IMR-90 (cell line): ENCODE measurements at regions not wholly inside any gene's neighbourhood (a gene's known extent, or its start where the extent isn't known, plus 50 kb on each side); places are given as distances from the start of the nearest gene placed in this dataset.

ENCODE experiments used
- ATAC-seq: fragments of 200-7000 bp; cut with Tn5 transposase; 2 replicates; pipeline ENCODE4 v1.9.1; 2020; ENCODE audit warnings: low read depth, mild to moderate bottlenecking, moderate library complexity
- BruUV-seq: library from RNA; stranded (reverse); fragments of 400-500 nt; replicated peaks from 2 replicates; lab custom pipeline; 2021; lab: Mats Ljungman, UMichigan
- CTCF ChIA-PET: fragments of 300-600 bp; formaldehyde crosslinking; extraction: SDS; loops from one replicate; lab custom pipeline; 2021; ENCODE audit warnings: antibody characterized with exemption; lab: Yijun Ruan, JAX
- POLR2A ChIA-PET: fragments of 300-600 bp; sonication (Branson Sonifier 250); formaldehyde crosslinking; loops from one replicate; lab custom pipeline; 2022; ENCODE audit warnings: antibody characterized with exemption; ENCODE audit not compliant: unreplicated experiment; lab: Charles Lee
- DNase-seq: peaks from one replicate; pipeline ENCODE4 v3.0.0; 2013
- H2AFZ ChIP-seq: replicated peaks from 2 replicates; pipeline ENCODE3; 2013; ENCODE audit warnings: low read length, mild to moderate bottlenecking; ENCODE audit not compliant: poor library complexity
- H2AK5ac ChIP-seq: 2 replicates; pipeline ENCODE4 v1.6.1; 2013; ENCODE audit warnings: low read depth, low read length, inconsistent platforms
- H2AK9ac ChIP-seq: replicated peaks from 2 replicates; pipeline ENCODE3; 2013; ENCODE audit warnings: mild to moderate bottlenecking, low read depth, low read length, moderate library complexity; ENCODE audit not compliant: poor library complexity
- H2BK120ac ChIP-seq: 2 replicates; pipeline ENCODE4 v1.6.1; 2013; ENCODE audit warnings: low read depth, low read length, inconsistent platforms
- H2BK15ac ChIP-seq: 3 replicates; pipeline ENCODE4 v1.6.1; 2013; ENCODE audit warnings: low read depth, low read length, inconsistent platforms
- H2BK20ac ChIP-seq: 2 replicates; pipeline ENCODE4 v1.6.1; 2013; ENCODE audit warnings: low read depth, mild to moderate bottlenecking, inconsistent platforms, low read length, moderate library complexity
- H2BK5ac ChIP-seq: 2 replicates; pipeline ENCODE4 v1.6.1; 2013; ENCODE audit warnings: mild to moderate bottlenecking, low read depth, low read length, inconsistent platforms; ENCODE audit not compliant: poor library complexity, severe bottlenecking
- H3K14ac ChIP-seq: replicated peaks from 2 replicates; pipeline ENCODE4 v1.6.1; 2013; ENCODE audit warnings: low read depth, low read length, inconsistent platforms
- H3K18ac ChIP-seq: 2 replicates; pipeline ENCODE4 v1.6.1; 2013; ENCODE audit warnings: low read depth, low read length, control low read depth
- H3K23ac ChIP-seq: 2 replicates; pipeline ENCODE4 v1.6.1; 2013; ENCODE audit warnings: low read depth, low read length, inconsistent platforms
- H3K27ac ChIP-seq: 2 replicates; pipeline ENCODE4 v1.5.1; 2013; ENCODE audit warnings: mild to moderate bottlenecking, control low read depth, low read length; ENCODE audit not compliant: insufficient read depth
- H3K27me3 ChIP-seq: 2 replicates; pipeline ENCODE4 v1.6.1; 2013; ENCODE audit warnings: low read length; ENCODE audit not compliant: control insufficient read depth, insufficient read depth
- H3K36me3 ChIP-seq: 2 replicates; pipeline ENCODE4 v1.6.1; 2013; ENCODE audit warnings: low read length, mixed read lengths; ENCODE audit not compliant: control insufficient read depth, insufficient read depth
- H3K4ac ChIP-seq: 2 replicates; pipeline ENCODE4 v1.6.1; 2013; ENCODE audit warnings: low read depth, low read length, inconsistent platforms
- H3K4me1 ChIP-seq: 2 replicates; pipeline ENCODE4 v1.6.1; 2013; ENCODE audit warnings: low read length, mixed read lengths; ENCODE audit not compliant: control insufficient read depth, insufficient read depth
- H3K4me2 ChIP-seq: 2 replicates; pipeline ENCODE4 v1.6.1; 2013; ENCODE audit warnings: low read depth, mild to moderate bottlenecking, control low read depth, low read length, moderate library complexity
- H3K4me3 ChIP-seq: 2 replicates; pipeline ENCODE4 v1.5.1; 2013; ENCODE audit warnings: low read depth, mild to moderate bottlenecking, control low read depth, low read length, moderate library complexity; ENCODE audit not compliant: insufficient read depth
- H3K56ac ChIP-seq: 2 replicates; pipeline ENCODE4 v1.6.1; 2013; ENCODE audit warnings: low read length, inconsistent platforms; ENCODE audit not compliant: insufficient read depth; ENCODE audit errors: extremely low read depth
- H3K79me1 ChIP-seq, 2 experiments: 2 replicates each; pipeline ENCODE4 v1.6.1; 2013; ENCODE audit warnings: low read length in 2 of 2, inconsistent platforms in 1 of 2, low read depth in 1 of 2
- H3K9ac ChIP-seq: 2 replicates; pipeline ENCODE4 v1.6.1; 2013; ENCODE audit warnings: low read depth, low read length, control low read depth
- H3K9me1 ChIP-seq: 2 replicates; pipeline ENCODE4 v1.6.1; 2013; ENCODE audit warnings: low read length, inconsistent platforms; ENCODE audit not compliant: insufficient read depth
- H3K9me3 ChIP-seq: 2 replicates; pipeline ENCODE4 v1.6.1; 2013; ENCODE audit warnings: low read length; ENCODE audit not compliant: control insufficient read depth, insufficient read depth
- H4K20me1 ChIP-seq: 2 replicates; pipeline ENCODE4 v1.6.1; 2013; ENCODE audit warnings: low read length, inconsistent platforms; ENCODE audit not compliant: insufficient read depth
- H4K5ac ChIP-seq: 2 replicates; pipeline ENCODE4 v1.6.1; 2013; ENCODE audit warnings: mild to moderate bottlenecking, low read depth, low read length, control low read depth
- H4K8ac ChIP-seq, 2 experiments: 2 replicates each; pipeline ENCODE4 v1.6.1; 2013; ENCODE audit warnings: low read depth in 2 of 2, low read length in 2 of 2, control low read depth in 1 of 2, inconsistent platforms in 1 of 2
- H4K91ac ChIP-seq: 2 replicates; pipeline ENCODE4 v1.6.1; 2013; ENCODE audit warnings: low read depth, low read length, inconsistent platforms; ENCODE audit not compliant: insufficient read depth
- BHLHE40 ChIP-seq: fragments of 150-350 bp; IDR thresholded peaks from 2 replicates; pipeline ENCODE4 v1.6.1; 2016; ENCODE audit warnings: mild to moderate bottlenecking, low read depth, low read length
- CEBPB ChIP-seq: IDR thresholded peaks from 2 replicates; pipeline ENCODE4 v1.6.1; 2012; ENCODE audit warnings: low read depth, low read length, improper control_type of control experiment
- CHD1 ChIP-seq: IDR thresholded peaks from 2 replicates; pipeline ENCODE4 v1.6.1; 2012; ENCODE audit warnings: low read depth, low read length, improper control_type of control experiment
- CTCF ChIP-seq: conservative IDR thresholded peaks from 2 replicates; pipeline ENCODE4 v1.5.1; 2012; ENCODE audit warnings: mild to moderate bottlenecking, low read depth, low read length, improper control_type of control experiment
- MAFK ChIP-seq: IDR thresholded peaks from 2 replicates; pipeline ENCODE4 v1.6.1; 2012; ENCODE audit warnings: low read depth, low read length, improper control_type of control experiment
- MAZ ChIP-seq: IDR thresholded peaks from 2 replicates; pipeline ENCODE4 v1.6.1; 2012; ENCODE audit warnings: low read depth, mild to moderate bottlenecking, low read length, improper control_type of control experiment, moderate library complexity, borderline replicate concordance
- MXI1 ChIP-seq: IDR thresholded peaks from 2 replicates; pipeline ENCODE4 v1.6.1; 2012; ENCODE audit warnings: low read depth, mild to moderate bottlenecking, low read length, moderate library complexity, borderline replicate concordance
- NFE2L2 ChIP-seq: fragments of 150-350 bp; IDR thresholded peaks from 2 replicates; pipeline ENCODE4 v1.6.1; 2016; ENCODE audit warnings: low read depth, mild to moderate bottlenecking, low read length
- POLR2A ChIP-seq: IDR thresholded peaks from 2 replicates; pipeline ENCODE4 v1.6.1; 2012; ENCODE audit warnings: mild to moderate bottlenecking, low read depth, low read length
- RCOR1 ChIP-seq: IDR thresholded peaks from 2 replicates; pipeline ENCODE4 v1.6.1; 2012; ENCODE audit warnings: mild to moderate bottlenecking, low read length, improper control_type of control experiment; ENCODE audit not compliant: insufficient replicate concordance
- RFX5 ChIP-seq: IDR thresholded peaks from 2 replicates; pipeline ENCODE4 v1.8.0; 2012; ENCODE audit warnings: low read depth, mild to moderate bottlenecking, low read length, moderate library complexity
- SMC3 ChIP-seq: fragments of 150-350 bp; IDR thresholded peaks from 2 replicates; pipeline ENCODE4 v1.6.1; 2016; ENCODE audit warnings: low read depth, mild to moderate bottlenecking, antibody characterized with exemption, low read length, moderate library complexity
- USF2 ChIP-seq: fragments of 150-350 bp; IDR thresholded peaks from 2 replicates; pipeline ENCODE4 v1.6.1; 2017; ENCODE audit warnings: mild to moderate bottlenecking, antibody characterized with exemption, low read length, low read depth
- WGBS, 2 experiments: methylation state at CpG; one replicate each; pipeline versions ENCODE4 v1.1.5 to v1.1.7; 2013; ENCODE audit warnings: missing lambda C conversion rate in 2 of 2; ENCODE audit not compliant: insufficient read length in 1 of 2; ENCODE audit errors: extremely low coverage in 2 of 2; 5-methylcytosine and 5-hydroxymethylcytosine counted together
- dilution Hi-C: fragments of 300-500 bp; cut with HindIII; formaldehyde crosslinking; loops from one replicate; pipeline ENCODE4 v1.14.3; 2018; ENCODE audit warnings: low sequenced_read_pairs; ENCODE audit not compliant: unreplicated experiment
- in situ Hi-C: fragments of 300-500 bp; cut with MboI; formaldehyde crosslinking; loops from 3 replicates; pipeline ENCODE4 v1.14.3; 2019; ENCODE audit warnings: low sequenced_read_pairs, inconsistent platforms, mixed read lengths
- intact Hi-C: fragments of 100-400 bp; cut with micrococcal nuclease; formaldehyde crosslinking; loops from 2 replicates; pipeline ENCODE4 v1.10.0; 2022

- TF ChIP-seq CTCF: no peak
Measured at GRCh38 chr10:60465801-60466200, 76.1 kb upstream of the ANK3 start (continued).

- dilution Hi-C loops: no loop called here
- TF ChIP-seq USF2 (no peak), POLR2A (no peak), MAZ (no peak), MAFK (no peak), RFX5 (no peak), BHLHE40 (no peak), RCOR1 (no peak), CEBPB (no peak), SMC3 (no peak), NFE2L2 (no peak), MXI1 (no peak), CTCF (no peak), CHD1 (no peak)
Measured at GRCh38 chr10:60464659-60465058, 75.0 kb upstream of the ANK3 start.

More at GRCh38 chr10:60464659-60465058, 75.0 kb upstream of the ANK3 start:
- Histone ChIP-seq H4K5ac (no peak overlapping the region), H4K8ac (no peak overlapping the region), H3K18ac (0 out of 2 replicates have a peak overlapping the region, but pooled peaks have one; percentile 8), H3K4ac (no peak overlapping the region), H2AFZ (no peak overlapping the region), H3K4me3 (no peak overlapping the region), H3K36me3 (no peaks in the 10 kb centered on the region), H3K9ac (no peak overlapping the region), H2BK20ac (no peak overlapping the region), H2BK15ac (peak overlapping the region; percentile 27; the same call in 1 of the 3 replicates), H4K91ac (no peak overlapping the region), H3K14ac (no peak overlapping the region), H3K56ac (no peak overlapping the region), H2BK5ac (no peak overlapping the region), H3K9me1 (peaks cover 2% of the 10 kb centered on the region; the same call in 1 of the 2 replicates), H3K27me3 (peaks cover 2% of the 10 kb centered on the region; the same call in 1 of the 2 replicates), H3K27ac (no peak overlapping the region), H3K4me2 (no peak overlapping the region), H2AK9ac (no peak overlapping the region), H4K20me1 (no peaks in the 10 kb centered on the region), H3K4me1 (no peaks in the 10 kb centered on the region), H2AK5ac (peak overlapping the region; percentile 27; the same call in 1 of the 2 replicates), H3K23ac (no peak overlapping the region), H3K9me3 (no peaks in the 10 kb centered on the region), H2BK120ac (no peak overlapping the region), H3K79me1 (no peaks in the 10 kb centered on the region)
- ChIA-PET CTCF (no interaction called here), POLR2A (no interaction called here)
- BruUV-seq: no TSS peak
- WGBS, 2 experiments: 100% methylated on average over 1 of the region's 3 CpGs; no CpG with 5 or more reads in 1 of the 2 experiments
- intact Hi-C loops: no loop called here
- ATAC-seq (no peak), DNase-seq (no peak)
- in situ Hi-C loops: loop anchor here (25.0 kb wide), 1 partner anchor 298 kb away; no protein-coding TSS in a partner anchor
